ENCODE measurements at regions not wholly inside any gene's neighbourhood (a gene's known extent, or its start where the extent isn't known, plus 50 kb on each side); places are given as distances from the start of the nearest gene placed in this dataset.
"Not testable (repeated sequence)": the region's sequence is repeated elsewhere in the genome, so short reads cannot be mapped to it uniquely, and the experiment has no call there.

DNA sequence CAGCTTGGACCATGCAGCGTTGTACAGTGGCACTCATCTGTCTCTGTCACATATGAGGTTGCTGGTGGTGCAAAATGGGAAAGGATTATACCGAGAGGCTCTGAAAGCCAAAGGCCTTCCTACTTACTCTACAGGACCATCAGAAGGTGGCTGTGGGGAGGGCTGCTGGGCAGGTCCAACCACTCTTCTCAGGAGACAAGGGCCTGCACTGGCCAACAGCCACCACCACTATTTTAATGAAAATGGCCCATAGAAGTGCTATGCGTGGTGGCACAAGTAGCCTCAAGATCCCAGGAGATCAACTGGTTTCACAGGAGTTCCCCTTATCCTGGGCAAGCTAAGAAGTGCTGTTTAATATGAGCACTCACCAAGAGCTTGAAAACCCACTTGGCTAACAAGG lies 52.3 kb downstream of the MRPL57 start:
- DNase-seq, result no peak

DNA sequence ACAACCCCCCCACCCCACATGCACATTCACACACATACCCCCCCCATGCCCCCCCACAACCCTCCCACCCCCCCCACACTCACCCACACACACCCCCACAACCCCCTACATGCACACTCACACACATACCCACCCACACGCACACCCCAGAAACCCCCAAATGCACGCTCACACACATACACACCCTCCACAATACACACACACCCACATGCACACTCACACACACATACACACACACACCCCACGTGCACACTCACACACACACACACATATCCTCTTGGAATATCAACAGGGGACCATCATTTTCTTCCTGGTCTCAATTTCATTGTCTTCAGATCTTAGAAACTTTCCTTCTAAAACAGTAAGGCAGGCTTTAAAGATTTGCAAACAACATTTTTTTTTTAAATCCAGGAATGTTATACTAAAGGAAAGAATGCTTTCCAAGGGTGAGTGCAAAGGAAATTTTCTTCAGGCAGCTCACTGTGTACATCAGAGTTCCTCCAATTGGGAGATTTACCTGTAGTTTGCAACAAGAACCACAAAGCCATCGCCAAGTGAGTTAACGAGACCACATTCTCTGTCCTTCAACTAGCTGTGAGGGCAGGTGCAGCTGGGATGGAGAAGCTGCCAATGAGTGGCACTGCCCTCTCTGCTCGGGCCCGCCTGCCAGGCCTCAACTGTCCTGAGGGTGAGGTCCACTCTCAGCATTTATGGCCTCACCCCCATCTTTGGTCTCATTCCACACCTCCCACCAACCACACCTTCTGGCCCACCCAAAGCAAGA lies 53.0 kb downstream of the MRPL57 start:
- no peak for DNase-seq

DNA sequence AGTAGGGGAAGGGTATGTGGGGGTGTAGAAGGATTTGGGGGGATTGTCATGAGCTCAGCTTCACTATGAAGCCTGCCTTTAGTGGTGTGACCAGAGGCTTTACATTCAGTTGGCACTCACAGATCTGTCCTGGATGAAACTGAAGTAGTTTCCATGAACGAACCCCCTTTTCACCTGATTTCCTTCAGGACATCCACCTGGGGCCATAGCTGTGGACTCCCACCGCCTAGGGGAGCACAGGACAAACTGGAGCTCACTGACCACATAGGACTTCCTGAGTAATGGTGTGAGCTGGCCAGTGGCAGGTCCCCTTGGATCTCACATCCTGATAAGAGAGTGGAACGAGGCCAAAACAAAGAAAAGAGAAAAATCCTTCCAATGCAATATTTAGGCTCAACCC lies 54.1 kb downstream of the MRPL57 start:
- no peak for DNase-seq

DNA sequence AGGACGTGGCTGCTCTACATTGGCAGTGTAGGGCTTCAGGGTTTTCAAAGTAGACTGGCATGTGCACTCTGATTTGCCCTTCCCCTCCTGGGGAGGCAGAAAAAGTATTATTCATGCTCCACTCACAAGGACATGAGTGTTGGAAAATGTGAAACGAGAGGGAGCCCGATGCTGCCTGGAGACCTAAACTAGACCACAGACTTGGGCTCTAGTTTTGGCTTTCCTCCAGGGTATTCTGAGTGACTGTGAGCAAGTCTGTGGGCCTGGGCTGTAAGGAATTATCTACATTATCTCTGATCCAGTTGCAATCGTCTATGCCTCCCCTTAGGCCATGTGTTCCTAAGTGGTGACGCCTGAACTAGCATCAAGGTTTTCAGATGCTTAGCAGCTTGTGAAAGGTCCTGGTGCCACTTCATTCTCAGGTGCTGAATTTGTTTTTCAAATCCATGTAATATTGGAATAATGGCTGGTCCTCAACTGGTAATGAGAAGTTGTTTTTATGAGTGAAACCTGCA lies 55.0 kb downstream of the MRPL57 start:
- DNase-seq, result no peak

DNA sequence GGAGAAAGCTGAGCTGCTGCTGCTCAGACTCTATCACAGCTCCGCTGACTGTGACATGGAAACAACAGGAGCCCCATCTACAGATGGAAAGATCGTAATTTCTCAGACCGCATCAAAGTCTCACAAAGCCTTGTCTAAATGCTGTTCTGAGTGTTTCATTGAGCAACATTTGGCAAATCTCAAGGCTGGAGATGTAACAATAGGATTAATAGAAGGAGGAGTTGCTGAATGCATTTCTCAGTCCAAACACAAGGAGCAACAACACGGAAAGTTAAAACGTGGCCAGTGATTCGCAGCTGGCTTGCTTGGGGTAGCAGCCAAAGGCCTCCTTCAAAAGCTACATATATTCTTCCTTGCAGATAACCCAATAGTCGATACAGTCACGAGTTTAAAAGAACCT lies 55.7 kb downstream of the MRPL57 start:
- DNase-seq, result no peak

DNA sequence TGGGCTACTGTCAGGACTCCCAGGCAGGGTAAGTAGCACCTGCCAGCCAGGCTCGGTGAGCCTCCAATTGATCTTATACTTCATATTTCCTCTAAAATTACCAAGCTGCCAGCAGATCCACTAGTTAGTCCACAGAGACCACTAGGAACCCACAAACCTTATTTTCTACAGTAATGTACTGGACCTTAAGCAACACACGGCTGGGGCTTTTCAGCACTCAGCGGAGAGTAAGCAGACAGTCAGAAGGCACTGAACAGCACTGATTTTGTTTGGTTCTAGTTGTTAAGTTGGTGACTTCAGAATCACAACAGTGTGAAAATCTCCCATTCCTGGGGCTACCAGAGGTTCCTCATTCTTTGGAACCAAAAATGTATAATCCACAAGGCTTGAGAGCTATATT lies 56.1 kb downstream of the MRPL57 start:
- no peak for DNase-seq

DNA sequence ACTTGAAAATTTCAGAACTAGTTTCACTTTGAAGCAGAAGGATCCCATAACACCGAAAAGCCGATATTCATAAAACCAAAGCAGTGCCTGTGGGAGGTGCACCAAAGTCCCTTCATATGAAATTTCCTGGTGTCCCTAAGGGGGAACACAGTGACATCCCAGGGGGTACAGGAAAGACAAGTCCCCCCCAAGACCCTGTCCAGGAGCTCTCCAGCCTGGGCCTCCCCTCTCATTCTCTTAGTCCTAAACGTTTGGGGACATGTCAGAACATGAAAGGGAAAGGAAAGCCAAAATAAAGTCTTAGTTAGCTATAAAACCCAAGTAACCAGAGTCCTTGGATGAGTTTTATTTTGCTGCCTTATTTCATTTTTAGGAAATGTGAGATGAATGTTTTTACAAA lies 56.6 kb downstream of the MRPL57 start:
- no peak for DNase-seq

DNA sequence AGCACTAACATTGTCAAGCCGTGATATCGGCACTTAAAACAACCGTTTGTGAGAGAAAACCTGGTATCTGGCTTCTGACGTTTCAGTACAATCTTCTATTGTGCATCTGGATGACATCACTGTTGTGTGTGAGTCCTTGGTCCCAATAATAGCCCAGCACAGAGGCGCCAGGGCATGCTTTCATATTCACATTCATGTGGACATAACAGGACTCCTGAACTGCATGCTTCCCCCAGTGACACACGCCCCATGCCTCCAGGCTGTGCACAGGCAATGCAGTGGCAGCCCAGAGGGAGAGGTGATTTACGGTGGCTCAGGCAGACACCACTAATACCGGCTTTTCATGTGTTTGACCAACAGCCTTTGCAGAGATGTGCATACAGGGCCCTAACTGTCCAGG lies 58.1 kb downstream of the MRPL57 start:
- DNase-seq, result no peak

DNA sequence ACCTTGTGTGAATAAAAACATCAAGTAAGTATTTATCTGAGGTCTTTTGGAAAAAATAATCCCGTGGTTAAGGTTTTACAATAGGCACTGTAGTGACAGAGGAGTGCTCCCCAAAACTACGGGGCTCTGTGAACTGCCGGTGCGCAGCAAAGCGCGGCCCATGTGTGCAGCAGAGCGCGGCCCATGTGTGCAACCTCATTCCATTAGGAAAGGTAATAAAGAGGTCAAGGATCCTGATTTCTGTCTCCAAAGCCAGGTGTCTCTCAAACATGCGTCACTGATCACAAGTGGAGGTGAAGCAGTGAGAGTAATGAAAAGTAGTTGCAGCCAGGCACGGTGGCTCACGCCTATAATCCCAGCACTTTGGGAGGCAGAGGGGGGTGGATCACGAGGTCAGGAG lies 58.7 kb downstream of the MRPL57 start:
- DNase-seq, result no peak

DNA sequence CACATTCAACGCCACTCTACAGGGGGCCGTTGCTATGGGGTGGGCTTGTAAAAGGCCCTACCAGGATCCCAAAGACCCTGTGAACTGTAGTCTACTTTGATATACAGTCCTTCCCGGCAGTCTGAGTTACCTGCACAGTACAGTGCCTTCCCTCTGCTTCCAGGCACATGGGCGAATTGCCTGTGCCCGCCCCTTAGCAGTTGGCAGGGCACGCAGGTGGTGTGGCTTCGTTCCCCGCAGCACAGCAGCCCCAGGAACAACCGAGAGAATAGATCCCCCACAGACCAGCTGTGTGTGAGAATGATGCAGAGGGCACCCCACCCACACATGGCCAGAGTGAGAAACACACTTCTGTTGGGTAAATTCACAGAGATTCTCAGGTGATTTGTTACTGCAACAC lies 60.6 kb downstream of the MRPL57 start:
- DNase-seq, result no peak

DNA sequence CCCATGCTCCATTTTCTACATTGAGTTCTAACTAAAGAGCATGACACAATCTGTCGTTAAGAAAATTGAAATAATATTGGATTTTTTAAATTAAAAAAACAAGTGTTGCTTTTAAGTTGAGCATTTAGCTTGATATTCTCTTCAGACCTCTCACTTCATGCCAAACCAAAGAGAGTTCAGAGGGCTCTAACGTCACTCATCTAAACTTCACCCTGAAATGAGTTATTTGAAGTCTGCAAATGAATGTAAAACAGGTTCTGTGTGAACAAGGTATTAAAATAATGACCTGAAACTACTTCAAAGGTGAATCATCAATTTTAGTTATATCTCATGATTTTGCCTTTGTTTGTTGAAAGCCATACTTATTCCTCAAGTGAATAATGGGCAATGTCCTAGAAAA lies 61.8 kb downstream of the MRPL57 start:
- peak; percentile 23 for DNase-seq

DNA sequence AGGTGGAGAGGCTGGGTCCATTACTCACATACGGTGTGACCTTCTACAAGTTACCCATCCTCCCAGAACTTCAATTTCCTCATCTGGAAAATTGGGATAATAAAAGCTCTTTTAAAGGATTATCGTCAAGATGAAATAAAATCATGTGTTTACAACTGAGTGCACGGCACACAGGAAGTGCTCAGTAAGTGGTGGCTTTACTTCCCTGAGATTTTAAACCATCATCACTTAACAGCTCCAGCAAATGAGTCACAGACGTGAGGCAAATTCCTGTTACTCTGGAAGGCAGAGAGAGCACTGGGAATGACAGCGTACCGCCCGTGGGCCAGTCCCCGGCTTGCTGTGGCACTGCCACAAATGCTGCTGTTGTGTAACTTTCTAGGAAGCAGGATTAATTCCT lies 64.1 kb downstream of the MRPL57 start:
- DNase-seq, result no peak

DNA sequence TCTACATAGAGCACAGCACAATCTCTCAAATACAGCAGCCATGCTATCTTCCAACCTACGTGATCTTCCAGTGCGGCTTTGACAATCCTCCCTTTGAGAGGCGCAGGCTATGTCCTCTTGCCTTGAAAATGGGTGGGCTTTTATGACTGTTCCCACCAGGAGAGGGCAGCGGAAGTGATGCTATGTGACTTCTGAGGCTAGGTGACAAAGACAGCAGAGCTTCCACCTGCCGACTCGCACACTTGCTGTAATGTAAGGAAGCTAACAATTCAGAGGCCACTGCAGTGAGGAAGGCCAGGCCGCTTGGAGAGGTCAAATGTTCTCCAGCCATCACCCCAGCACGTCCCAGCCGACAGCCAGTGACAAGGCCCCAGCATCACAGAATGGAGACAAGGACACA lies 65.8 kb downstream of the MRPL57 start:
- DNase-seq, result no peak

DNA sequence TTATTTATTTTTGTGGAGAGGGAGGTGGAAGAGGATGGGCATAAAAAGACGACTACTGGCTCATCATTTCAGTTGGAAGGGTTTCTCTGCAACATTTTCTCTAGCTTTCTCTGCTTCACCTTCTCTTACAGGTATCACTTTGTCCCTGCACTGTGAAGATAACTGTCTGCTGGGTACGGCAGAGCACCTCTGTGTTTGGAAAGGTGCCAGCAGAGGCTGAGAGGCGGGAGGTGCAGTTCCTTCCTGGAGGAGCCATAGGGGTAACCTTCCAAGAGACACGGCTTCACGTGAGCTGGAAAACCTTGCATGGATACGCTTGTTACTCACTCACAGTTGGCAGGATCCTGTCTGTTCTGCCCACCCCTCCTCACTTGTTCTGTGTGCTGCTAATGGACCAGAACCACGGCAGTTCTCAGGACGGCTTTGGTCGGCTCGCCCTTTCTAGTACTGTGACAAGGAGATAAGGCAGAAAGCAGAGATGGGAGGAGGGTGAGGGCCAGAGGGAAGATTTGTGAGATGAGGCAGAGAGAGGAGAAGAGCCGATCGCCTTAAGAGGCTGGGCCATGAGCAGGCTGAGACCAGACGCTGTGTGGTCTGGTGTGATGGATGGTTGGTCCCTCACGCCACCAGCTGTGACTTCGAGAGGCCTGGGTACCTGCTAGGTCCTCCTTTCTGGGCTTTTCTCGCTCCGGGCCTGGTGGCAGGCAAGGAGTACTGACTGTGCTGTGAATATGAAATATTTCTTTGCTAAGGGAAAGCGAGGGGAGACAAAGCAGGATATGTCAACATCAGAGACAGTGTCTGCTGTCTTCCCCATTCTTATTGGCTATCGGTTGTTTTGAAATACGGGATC lies 66.8 kb downstream of the MRPL57 start:
- DNase-seq, result no peak

DNA sequence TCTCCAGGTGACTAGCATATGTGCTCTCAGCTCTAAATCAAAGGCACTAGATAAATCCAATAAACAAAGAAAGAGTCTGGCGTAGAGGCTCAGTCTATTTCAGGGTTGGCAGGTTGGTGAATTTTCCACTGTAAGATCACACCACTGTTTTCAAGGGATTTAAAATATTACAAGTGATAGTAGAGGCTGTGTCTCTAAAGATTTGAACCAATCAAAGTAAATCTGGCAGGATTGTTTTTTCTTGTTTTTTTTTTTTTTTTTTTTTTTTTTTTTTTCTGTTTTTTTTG lies 67.4 kb downstream of the MRPL57 start:
- not testable (repeated sequence) for DNase-seq

DNA sequence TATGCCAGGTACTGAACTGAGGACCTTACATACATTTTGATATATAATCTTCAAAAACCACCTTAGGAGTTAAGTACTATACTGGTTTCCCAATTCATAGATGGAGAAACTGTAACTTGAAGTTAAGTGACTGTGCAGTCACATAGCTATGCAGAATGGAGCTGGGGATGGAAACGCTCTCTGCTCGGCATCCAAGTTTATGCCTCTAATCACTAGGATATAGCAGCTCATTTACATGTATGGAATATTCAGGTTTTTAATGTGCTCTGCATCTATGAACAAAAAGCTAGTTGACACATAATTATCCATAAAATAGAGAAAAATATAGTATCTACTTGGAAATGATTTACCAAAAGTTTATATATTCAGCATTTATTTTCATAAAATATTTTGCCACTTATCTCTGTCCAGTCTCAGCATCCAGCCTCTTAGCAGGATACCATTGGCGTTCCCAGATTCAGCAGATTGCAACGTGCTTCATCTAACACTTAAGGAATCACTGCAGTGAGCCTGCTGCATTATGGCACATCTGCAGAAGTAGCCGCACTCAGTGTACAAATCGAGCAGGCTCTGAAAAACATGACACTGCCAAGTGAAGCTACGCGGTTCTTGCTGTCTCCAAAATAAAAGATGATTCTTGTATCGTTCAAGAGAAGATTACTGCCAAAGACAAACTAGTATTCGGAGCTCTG lies 70.4 kb downstream of the MRPL57 start:
- no peak for DNase-seq

DNA sequence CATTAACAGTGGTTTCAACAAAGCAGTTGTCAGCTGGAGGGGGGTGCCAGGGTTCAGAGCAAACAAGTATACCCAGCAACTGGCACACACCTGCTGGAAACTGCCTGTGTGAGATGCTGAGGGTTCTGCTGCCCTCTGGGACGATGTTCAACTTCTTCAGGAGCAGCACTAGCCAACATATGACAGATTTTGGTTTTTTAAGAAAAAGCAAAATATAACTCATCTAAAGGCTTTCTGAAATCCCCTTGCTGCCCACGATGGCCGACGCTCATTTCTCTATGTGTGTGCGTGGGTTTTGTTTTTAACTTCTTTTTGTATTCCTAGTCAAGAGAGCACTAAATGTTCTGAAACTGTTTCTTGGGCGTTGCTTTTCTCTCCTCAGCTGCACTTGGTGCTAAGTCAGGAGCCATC lies 79.9 kb downstream of the MRPL57 start:
- DNase-seq, result no peak

DNA sequence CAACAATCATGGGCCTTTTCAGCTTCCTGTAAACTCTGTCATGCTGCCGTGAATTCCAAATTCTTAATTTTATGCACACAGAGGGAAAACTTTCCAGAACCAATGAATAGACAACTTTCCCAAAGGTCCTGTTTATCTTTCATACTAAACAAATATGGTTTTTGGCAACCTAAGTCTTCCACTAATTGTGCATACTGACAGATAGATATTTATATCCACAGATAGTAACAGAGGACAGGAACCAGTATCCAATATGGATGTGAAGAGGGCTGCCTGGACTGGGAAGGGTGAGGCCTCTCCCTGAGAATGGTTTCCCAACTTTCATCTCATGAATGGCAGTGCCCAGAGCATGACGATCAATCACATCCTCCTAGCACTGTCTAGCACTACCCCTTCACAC lies 80.4 kb downstream of the MRPL57 start:
- DNase-seq, result no peak

DNA sequence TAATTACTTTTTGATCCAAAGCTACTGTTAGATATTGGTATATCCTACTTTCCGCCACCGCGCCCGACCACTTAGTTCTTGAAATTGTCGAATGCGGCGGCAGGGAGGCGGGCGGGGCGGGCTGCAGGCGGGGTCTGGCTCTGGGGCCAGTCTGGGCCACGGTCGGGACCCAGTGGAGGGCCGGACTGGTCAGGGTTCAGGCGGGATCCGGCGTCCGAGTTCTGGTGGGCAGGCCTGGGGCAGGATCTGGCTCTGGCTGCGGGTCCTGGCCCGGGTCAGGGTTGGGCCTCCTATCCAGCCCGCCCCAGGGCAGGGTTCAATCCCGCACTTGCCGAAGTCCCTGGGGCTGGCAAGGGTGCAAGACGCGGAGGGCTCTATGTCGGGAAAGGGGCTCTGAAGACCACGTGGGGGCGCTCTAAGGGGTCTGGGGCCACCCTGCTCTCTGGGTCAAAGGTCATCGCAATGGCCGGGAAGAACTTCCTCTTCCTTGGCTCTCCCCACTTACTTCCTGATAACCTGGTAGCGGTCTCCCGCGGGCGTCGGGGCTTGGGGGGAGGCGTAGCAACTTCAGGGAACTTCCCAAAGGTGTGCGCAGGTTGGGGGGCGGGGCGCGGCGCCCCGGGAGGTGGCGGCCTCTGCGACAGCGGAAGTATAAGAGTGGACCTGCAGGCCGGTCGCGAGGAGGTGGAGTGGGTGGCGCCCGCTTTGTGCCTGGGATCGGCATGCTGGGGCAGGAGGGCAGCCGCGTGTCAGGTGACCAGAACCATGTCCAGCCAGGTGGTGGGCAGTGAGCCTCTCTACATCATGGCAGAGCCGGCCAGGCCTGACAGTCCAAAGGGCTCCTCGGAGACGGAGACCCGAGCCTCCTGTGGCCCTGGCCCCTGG lies 83.4 kb downstream of the MRPL57 start:
- no peak for DNase-seq

DNA sequence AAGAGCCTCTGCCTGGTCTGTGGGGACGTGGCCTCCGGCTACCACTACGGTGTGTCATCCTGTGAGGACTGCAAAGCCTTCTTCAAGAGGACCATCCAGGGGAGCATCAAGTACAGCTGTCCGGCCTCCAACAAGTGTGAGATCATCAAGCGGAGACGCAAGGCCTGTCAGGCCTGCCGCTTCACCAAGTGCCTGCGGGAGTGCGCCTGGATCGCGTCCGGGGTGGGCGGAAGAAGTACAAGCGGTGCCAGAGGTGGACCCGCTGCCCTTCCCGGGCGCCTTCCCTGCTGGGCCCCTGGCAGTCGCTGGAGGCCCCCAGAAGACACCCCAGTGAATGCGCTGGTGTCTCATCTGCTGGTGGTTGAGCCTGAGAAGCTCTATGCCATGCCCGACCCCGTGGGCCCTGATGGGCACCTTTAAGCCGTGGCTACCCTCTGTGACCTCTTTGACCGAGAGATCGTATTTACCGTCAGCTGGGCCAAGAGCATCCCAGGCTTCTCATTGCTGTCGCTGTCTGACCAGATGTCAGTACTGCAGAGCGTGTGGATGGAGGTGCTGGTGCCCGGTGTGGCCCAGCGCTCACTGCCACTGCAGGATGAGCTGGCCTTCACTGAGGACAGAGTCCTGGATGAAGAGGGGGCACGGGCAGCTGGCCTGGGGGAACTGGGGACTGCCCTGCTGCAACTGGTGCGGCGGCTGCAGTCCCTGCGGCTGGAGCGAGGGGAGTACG lies 84.3 kb downstream of the MRPL57 start:
- not testable (repeated sequence) for DNase-seq

DNA sequence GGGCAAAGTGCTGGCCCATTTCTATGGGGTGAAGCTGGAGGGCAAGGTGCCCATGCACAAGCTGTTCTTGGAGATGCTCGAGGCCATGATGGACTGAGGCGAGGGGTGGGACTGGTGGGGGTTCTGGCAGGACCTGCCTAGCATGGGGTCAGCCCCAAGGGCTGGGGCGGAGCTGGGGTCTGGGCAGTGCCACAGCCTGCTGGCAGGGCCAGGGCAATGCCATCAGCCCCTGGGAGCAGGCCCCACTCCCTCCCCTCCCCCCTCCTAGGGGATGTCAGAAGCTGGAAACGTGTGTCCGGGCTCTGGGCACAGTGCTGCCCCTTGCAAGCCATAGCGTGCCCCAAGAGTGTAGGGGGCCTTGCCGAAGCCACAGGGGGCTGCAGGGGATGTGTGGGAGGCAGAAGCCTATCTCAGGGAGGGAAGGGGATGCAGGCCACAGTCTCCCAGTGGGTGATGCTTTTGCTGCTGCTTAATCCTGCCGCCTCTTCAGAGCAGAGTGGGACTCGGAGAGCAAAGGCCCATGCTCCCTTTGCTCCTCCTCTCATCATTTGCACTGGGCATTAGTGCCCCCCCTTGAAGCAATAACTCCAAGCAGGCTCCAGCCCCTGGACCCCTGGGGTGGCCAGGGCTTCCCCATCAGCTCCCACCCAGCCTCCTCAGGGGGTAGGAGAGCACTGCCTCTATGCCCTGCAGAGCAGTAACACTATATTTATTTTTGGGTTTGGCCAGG lies 85.2 kb downstream of the MRPL57 start:
- DNase-seq, result not testable (repeated sequence)
